K562 (cell line): ENCODE measurements at regions not wholly inside any gene's neighbourhood (a gene's known extent, or its start where the extent isn't known, plus 50 kb on each side); places are given as distances from the start of the nearest gene placed in this dataset.

Source experiments
- BCLAF1 ChIP-seq, 2 experiments: fragments of 450-650 bp in 1 of 2; IDR thresholded peaks; 2 replicates each; pipeline ENCODE4 v1.6.1; 2011 to 2017; ENCODE audit warnings: low read depth in 2 of 2, antibody characterized with exemption in 1 of 2, borderline replicate concordance in 1 of 2, low read length in 1 of 2, mild to moderate bottlenecking in 1 of 2, mixed read lengths in 1 of 2; ENCODE audit not compliant: control insufficient read depth in 1 of 2
- CTCF ChIP-seq, 3 experiments: IDR thresholded peaks in 2 of 3; conservative IDR thresholded peaks in 1 of 3; 2 replicates each; pipeline ENCODE4 v1.5.1; 2011 to 2012; ENCODE audit warnings: low read length in 3 of 3, mild to moderate bottlenecking in 3 of 3, control low read depth in 2 of 3, improper control_type of control experiment in 1 of 3, inconsistent platforms in 1 of 3, low read depth in 1 of 3, mixed read lengths in 1 of 3, moderate library complexity in 1 of 3; ENCODE audit not compliant: insufficient read depth in 2 of 3
- JUNB ChIP-seq: fragments of 450-650 bp; formaldehyde crosslinking; conservative IDR thresholded peaks from 2 replicates; pipeline ENCODE4 v1.4.0; 2020; ENCODE audit warnings: mild to moderate bottlenecking
- MAZ ChIP-seq, 2 experiments: fragments of 450-650 bp in 1 of 2; sonication (generic) in 1 of 2; formaldehyde crosslinking; IDR thresholded peaks in 1 of 2; conservative IDR thresholded peaks in 1 of 2; 2 replicates each; pipeline versions ENCODE4 v1.4.0 to v1.5.0; 2020; ENCODE audit warnings: mild to moderate bottlenecking in 1 of 2, missing genetic modification reagents in 1 of 2
- MEF2A ChIP-seq: IDR thresholded peaks from 2 replicates; pipeline ENCODE4 v1.6.1; 2011; ENCODE audit warnings: low read depth, mild to moderate bottlenecking, low read length, moderate library complexity; ENCODE audit not compliant: control insufficient read depth
- POLR2A ChIP-seq: fragments of 450-650 bp; conservative IDR thresholded peaks from 2 replicates; pipeline ENCODE4 v1.6.1; 2016
- POLR2AphosphoS5 ChIP-seq: IDR thresholded peaks from 2 replicates; pipeline ENCODE4 v1.6.1; 2011; ENCODE audit warnings: mild to moderate bottlenecking, low read depth, low read length, moderate library complexity; ENCODE audit not compliant: control insufficient read depth, insufficient read depth
- TFAM ChIP-seq: fragments of 250-450 bp; sonication (Bioruptor Pico); conservative IDR thresholded peaks from 2 replicates; pipeline ENCODE4 v1.5.0; 2021; ENCODE audit warnings: mild to moderate bottlenecking, moderate library complexity
- ZBTB7A ChIP-seq: IDR thresholded peaks from 2 replicates; pipeline ENCODE4 v1.6.1; 2011; ENCODE audit warnings: low read depth, mild to moderate bottlenecking, low read length, moderate library complexity, borderline replicate concordance; ENCODE audit not compliant: control insufficient read depth

- TF ChIP-seq POLR2AphosphoS5 (no peak), CTCF (IDR thresholded peaks at IDR 0.05 in 2 of 3, conservative IDR thresholded peaks at IDR 0.05 in 1 of 3; ENCODE audit: insufficient read depth in 2 of 3, low read depth in 1 of 3, low read length in 3 of 3) (no peak), JUNB (CRISPR knock-in tag) (no peak), POLR2A (no peak), MAZ (CRISPR knock-in tag; conservative IDR thresholded peaks at IDR 0.05 in 1 of 2, IDR thresholded peaks at IDR 0.05 in 1 of 2) (no peak), MEF2A (no peak), TFAM (CRISPR knock-in tag) (no peak), BCLAF1 (IDR thresholded peaks at IDR 0.05; ENCODE audit: borderline replicate concordance in 1 of 2, control insufficient read depth in 1 of 2, low read depth in 2 of 2, low read length in 1 of 2) (no peak), ZBTB7A (no peak)
Measured at GRCh38 chr21:15943009-15943666, 213.4 kb downstream of the USP25 start.
